MCF 10A (cell line): ENCODE measurements at regions not wholly inside any gene's neighbourhood (a gene's known extent, or its start where the extent isn't known, plus 50 kb on each side); places are given as distances from the start of the nearest gene placed in this dataset.

Experiments
- BruUV-seq: library from RNA; stranded (reverse); fragments of 400-500 nt; replicated peaks from 2 replicates; lab custom pipeline; 2021; lab: Mats Ljungman, UMichigan
- CTCF ChIA-PET: fragments of 300-600 bp; sonication (Branson Sonifier 250); formaldehyde crosslinking; extraction: SDS; loops from one replicate; lab custom pipeline; 2021; ENCODE audit warnings: antibody characterized with exemption, inconsistent platforms; lab: Yijun Ruan, JAX
- POLR2A ChIA-PET: fragments of 300-600, 350-650 bp; sonication (Branson Sonifier 250); formaldehyde crosslinking; extraction: SDS; loops from one replicate; lab custom pipeline; 2020; ENCODE audit warnings: antibody characterized with exemption, inconsistent platforms; lab: Yijun Ruan, JAX
- DNase-seq: peaks from one replicate; pipeline ENCODE4 v3.0.0-alpha.2; 2018; ENCODE audit not compliant: unreplicated experiment
- H3K27ac Mint-ChIP-seq: one replicate; pipeline ENCODE4 v1.8.0; 2022; ENCODE audit warnings: mild to moderate bottlenecking, low read depth, mixed read lengths; ENCODE audit not compliant: unreplicated experiment
- H3K27me3 Mint-ChIP-seq: one replicate; pipeline ENCODE4 v1.8.0; 2022; ENCODE audit warnings: mixed read lengths; ENCODE audit not compliant: insufficient read depth, unreplicated experiment
- H3K36me3 Mint-ChIP-seq: one replicate; pipeline ENCODE4 v1.8.0; 2022; ENCODE audit warnings: mild to moderate bottlenecking, moderate library complexity, mixed read lengths; ENCODE audit not compliant: insufficient read depth, unreplicated experiment
- H3K4me1 Mint-ChIP-seq: one replicate; pipeline ENCODE4 v1.8.0; 2022; ENCODE audit warnings: mixed read lengths; ENCODE audit not compliant: insufficient read depth, unreplicated experiment
- H3K4me3 Mint-ChIP-seq: one replicate; pipeline ENCODE4 v1.8.0; 2022; ENCODE audit warnings: mild to moderate bottlenecking, moderate library complexity, mixed read lengths; ENCODE audit not compliant: unreplicated experiment
- H3K9me3 Mint-ChIP-seq: one replicate; pipeline ENCODE4 v1.8.0; 2022; ENCODE audit warnings: mixed read lengths; ENCODE audit not compliant: unreplicated experiment
- intact Hi-C: fragments of 100-400 bp; cut with micrococcal nuclease; formaldehyde crosslinking; loops from 2 replicates; pipeline ENCODE4 v1.14.1; 2022
- TF ChIP-seq, protein P1 (sequence below): fragments of 200-600 bp; IDR thresholded peaks from one replicate; pipeline ENCODE4 v1.8.0; 2022; ENCODE audit warnings: antibody characterized with exemption, mild to moderate bottlenecking; ENCODE audit not compliant: unreplicated experiment

DNA sequence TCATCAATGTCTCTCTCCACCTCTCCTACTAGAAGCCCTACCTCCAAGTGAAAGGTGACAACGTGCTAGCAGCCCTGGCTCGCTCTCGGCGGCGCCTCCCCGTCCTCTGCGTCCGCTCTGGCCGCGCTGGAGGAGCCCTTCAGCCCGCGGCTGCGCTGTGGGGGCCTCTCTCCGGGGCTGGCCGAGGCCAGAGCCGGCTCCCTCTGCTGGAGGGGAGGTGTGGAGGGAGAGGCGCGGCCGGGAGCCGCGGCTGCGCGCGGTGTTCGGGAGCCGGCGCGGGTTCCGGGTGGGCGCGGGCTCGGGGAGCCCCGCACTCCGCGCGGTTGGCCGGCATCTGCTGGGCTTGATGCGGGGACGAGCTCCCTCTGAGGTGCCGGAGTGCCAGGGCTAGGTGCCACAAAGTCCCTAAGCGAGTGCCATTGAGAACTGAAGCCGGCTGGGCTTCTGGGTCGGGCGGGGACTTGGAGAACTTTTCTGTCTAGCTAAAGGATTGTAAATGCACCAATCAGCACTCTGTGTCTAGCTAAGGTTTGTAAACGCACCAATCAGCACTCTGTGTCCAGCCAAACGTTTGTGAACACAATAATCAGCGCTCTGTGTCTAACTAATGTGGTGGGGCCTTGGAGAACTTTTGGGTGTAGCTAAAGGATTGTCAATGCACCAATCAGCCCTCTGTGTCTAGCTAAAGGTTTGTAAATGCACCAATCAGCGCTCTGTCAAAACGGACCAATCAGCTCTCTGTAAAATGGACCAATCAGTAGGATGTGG is 84.8 kb upstream of the ARRDC4 start:
- Mint-ChIP-seq H3K4me3 (no peak overlapping the region), H3K27ac (no peak overlapping the region), H3K9me3 (no peaks in the 10 kb centered on the region), H3K36me3 (no peaks in the 10 kb centered on the region), H3K27me3 (no peaks in the 10 kb centered on the region), H3K4me1 (no peaks in the 10 kb centered on the region)
- intact Hi-C loops: no loop called here
- no peak for DNase-seq
- no TSS peak for BruUV-seq
- POLR2A ChIA-PET: no interaction called here
- TF ChIP-seq, protein P1, sequence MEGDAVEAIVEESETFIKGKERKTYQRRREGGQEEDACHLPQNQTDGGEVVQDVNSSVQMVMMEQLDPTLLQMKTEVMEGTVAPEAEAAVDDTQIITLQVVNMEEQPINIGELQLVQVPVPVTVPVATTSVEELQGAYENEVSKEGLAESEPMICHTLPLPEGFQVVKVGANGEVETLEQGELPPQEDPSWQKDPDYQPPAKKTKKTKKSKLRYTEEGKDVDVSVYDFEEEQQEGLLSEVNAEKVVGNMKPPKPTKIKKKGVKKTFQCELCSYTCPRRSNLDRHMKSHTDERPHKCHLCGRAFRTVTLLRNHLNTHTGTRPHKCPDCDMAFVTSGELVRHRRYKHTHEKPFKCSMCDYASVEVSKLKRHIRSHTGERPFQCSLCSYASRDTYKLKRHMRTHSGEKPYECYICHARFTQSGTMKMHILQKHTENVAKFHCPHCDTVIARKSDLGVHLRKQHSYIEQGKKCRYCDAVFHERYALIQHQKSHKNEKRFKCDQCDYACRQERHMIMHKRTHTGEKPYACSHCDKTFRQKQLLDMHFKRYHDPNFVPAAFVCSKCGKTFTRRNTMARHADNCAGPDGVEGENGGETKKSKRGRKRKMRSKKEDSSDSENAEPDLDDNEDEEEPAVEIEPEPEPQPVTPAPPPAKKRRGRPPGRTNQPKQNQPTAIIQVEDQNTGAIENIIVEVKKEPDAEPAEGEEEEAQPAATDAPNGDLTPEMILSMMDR: no peak
- CTCF ChIA-PET: no interaction called here

DNA sequence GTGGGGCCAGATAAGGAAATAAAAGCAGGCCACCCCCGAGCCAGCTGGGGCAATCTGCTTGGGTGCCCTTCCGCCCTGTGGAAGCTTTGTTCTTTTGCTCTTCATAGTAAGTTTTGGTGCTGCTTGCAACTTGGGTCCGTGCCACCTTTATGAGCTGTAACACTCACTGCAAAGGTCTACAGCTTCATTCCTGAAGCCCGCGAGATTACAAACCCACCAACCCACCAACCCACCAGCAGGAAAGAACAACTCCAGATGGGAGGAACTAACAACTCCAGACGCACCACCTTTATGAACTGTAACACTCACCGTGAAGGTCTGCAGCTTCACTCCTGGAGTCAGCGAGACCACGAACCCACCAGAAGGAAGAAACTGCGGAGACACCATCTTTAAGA is 84.2 kb upstream of the ARRDC4 start:
- no TSS peak for BruUV-seq
- no peak for DNase-seq
- ChIA-PET CTCF (no interaction called here), POLR2A (no interaction called here)
- Mint-ChIP-seq H3K4me3 (no peak overlapping the region), H3K4me1 (no peaks in the 10 kb centered on the region), H3K36me3 (no peaks in the 10 kb centered on the region), H3K27ac (no peak overlapping the region), H3K27me3 (no peaks in the 10 kb centered on the region), H3K9me3 (no peaks in the 10 kb centered on the region)
- TF ChIP-seq, protein P1: no peak
- intact Hi-C loops: no loop called here

DNA sequence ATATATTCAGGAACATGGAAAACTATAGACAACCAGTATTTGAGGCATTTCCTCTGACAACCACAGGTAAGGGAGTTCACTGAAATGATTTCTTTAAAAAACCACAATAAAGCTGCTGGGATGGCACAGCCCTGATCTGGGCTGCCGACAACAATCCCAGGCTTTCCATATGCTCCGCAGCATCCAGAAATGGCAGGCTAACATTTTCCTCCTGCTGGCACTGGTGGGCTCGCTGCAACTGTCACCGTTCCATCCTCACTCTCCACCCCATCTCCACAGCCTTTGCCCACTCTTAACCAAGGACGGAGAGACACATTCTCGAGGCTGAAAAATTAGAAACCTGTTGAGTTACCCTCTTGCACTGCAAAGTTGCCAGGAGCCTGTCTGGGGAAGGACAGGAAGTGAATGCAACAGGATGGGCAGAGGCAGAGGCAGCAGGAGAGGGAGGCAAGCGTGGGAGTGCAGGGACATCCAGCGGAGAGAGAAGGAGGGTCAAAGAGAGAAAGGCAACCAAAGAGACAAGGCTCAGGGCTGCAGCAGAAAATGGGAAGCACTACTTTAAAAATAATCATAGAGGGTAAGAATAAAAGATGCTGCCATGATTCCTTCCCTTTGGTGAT is 79.0 kb upstream of the ARRDC4 start:
- Mint-ChIP-seq H3K27ac (no peak overlapping the region), H3K4me1 (no peaks in the 10 kb centered on the region), H3K4me3 (no peak overlapping the region), H3K9me3 (no peaks in the 10 kb centered on the region), H3K27me3 (peaks cover 16% of the 10 kb centered on the region), H3K36me3 (no peaks in the 10 kb centered on the region)
- POLR2A ChIA-PET: no interaction called here
- CTCF ChIA-PET: no interaction called here
- no peak for DNase-seq
- TF ChIP-seq, protein P1: no peak
- BruUV-seq: no TSS peak
- intact Hi-C loops: no loop called here

DNA sequence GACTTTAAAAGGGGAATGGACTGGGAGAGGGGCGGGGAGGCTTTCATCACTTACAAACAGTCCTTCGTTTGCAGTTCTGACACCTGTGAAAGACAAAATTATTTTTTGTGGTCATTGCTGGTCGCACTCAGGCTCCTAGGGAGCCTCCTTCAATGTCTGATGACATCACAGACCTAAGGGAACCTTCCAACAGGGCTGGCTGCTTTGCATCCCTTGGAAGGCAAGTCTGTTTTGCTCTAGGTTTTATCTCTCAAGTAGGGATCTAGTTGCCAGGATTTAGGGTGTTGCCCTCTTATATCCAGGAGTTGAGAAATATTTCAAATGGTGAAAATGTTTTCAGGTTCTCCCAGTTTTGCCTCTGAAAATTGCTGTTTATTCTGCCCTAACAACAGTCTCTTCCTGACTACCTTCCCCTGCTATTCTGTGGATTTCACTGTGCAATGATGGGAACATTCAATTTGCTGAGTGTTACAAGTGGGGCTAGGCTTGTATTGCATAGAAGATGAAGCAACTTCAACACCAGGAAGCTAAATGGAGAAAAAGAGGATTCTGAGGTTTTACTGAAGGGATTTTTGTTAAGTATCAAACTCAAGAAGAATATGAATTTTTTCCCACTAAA is 75.9 kb upstream of the ARRDC4 start:
- no peak overlapping the region for H3K4me3 Mint-ChIP-seq
- intact Hi-C loops: no loop called here

More for the DNA sequence above, 75.9 kb upstream of the ARRDC4 start:
- Mint-ChIP-seq H3K27me3 (peaks cover 43% of the 10 kb centered on the region), H3K27ac (no peak overlapping the region), H3K4me1 (no peaks in the 10 kb centered on the region), H3K9me3 (no peaks in the 10 kb centered on the region), H3K36me3 (no peaks in the 10 kb centered on the region)
- BruUV-seq: no TSS peak
- no peak for DNase-seq
- ChIA-PET POLR2A (no interaction called here), CTCF (no interaction called here)
- TF ChIP-seq, protein P1: no peak
